HCT116 (cell line): ENCODE measurements at regions not wholly inside any gene's neighbourhood (a gene's known extent, or its start where the extent isn't known, plus 50 kb on each side); places are given as distances from the start of the nearest gene placed in this dataset.
A peak's percentile ranks its signal among the peaks of the same experiment; 100 is the strongest.

ENCODE experiments used
- ATAC-seq: fragments of 200-7000 bp; cut with Tn5 transposase; 2 replicates; pipeline ENCODE4 v1.9.1; 2020; ENCODE audit warnings: mild to moderate bottlenecking, moderate library complexity
- BruUV-seq: library from RNA; stranded (reverse); fragments of 400-500 nt; replicated peaks from 2 replicates; lab custom pipeline; 2021; lab: Mats Ljungman, UMichigan
- CTCF ChIA-PET: fragments of 300-600 bp; sonication (Branson Sonifier 250); formaldehyde crosslinking; loops from one replicate; lab custom pipeline; 2021; ENCODE audit warnings: antibody characterized with exemption; lab: Charles Lee
- POLR2A ChIA-PET: fragments of 300-600, 350-600 bp; sonication (Branson Sonifier 250); formaldehyde crosslinking; loops from one replicate; lab custom pipeline; 2021; ENCODE audit warnings: antibody characterized with exemption; lab: Charles Lee
- RAD21 ChIA-PET, 2 experiments: fragments of 300-600 bp; sonication (Branson Sonifier 250); formaldehyde crosslinking; loops; one replicate each; lab custom pipeline; 2023; ENCODE audit warnings: low total read pairs in 2 of 2; ENCODE audit not compliant: uncharacterized antibody in 2 of 2, unreplicated experiment in 2 of 2, low non-redundant PET in 1 of 2; lab: Charles Lee
- DNase-seq: peaks from one replicate; pipeline ENCODE4 v3.0.0-alpha.2; 2010; ENCODE audit warnings: low read depth, low spot score
- H2AFZ ChIP-seq: fragments of 200-600 bp; shearing (Covaris generic), sonication (generic); 2 replicates; pipeline ENCODE4 v1.6.1; 2017; ENCODE audit warnings: low read depth, mixed run types, mixed read lengths, antibody characterized with exemption, low read length; ENCODE audit not compliant: poor library complexity, severe bottlenecking
- H3K27ac ChIP-seq: 2 replicates; pipeline ENCODE4 v1.5.1; 2012; ENCODE audit warnings: low read depth, low read length
- H3K27me3 ChIP-seq: fragments of 200-600 bp; sonication (generic); 2 replicates; pipeline ENCODE4 v1.6.1; 2016; ENCODE audit warnings: mixed run types, low read length, mixed read lengths; ENCODE audit not compliant: insufficient read depth
- H3K36me3 ChIP-seq, 2 experiments: fragments of 200-500 bp in 1 of 2; fragments of 200-600 bp in 1 of 2; sonication (Bioruptor generic) in 1 of 2; sonication (generic) in 1 of 2; 2 replicates each; pipeline versions ENCODE4 v1.5.1 to v1.6.1; 2014 to 2016; ENCODE audit warnings: low read length in 2 of 2, inconsistent platforms in 1 of 2, mixed read lengths in 1 of 2, mixed run types in 1 of 2; ENCODE audit not compliant: insufficient read depth in 2 of 2, control insufficient read depth in 1 of 2
- H3K4me1 ChIP-seq, 2 experiments: fragments of 200-600 bp in 1 of 2; sonication (generic) in 1 of 2; 2 replicates each; pipeline versions ENCODE4 v1.5.1 to v1.6.1; 2012 to 2017; ENCODE audit warnings: low read length in 2 of 2, inconsistent platforms in 1 of 2, mild to moderate bottlenecking in 1 of 2, mixed read lengths in 1 of 2, mixed run types in 1 of 2, moderate library complexity in 1 of 2; ENCODE audit not compliant: insufficient read depth in 2 of 2, control insufficient read depth in 1 of 2
- H3K4me2 ChIP-seq: fragments of 200-600 bp; sonication (generic); 2 replicates; pipeline ENCODE4 v1.6.1; 2017; ENCODE audit warnings: mixed run types, low read length, mixed read lengths
- H3K4me3 ChIP-seq, 2 experiments: fragments of 200-600 bp in 1 of 2; sonication (generic) in 1 of 2; replicated peaks in 1 of 2; 2 replicates each; pipeline ENCODE4 v1.5.1; 2011 to 2016; ENCODE audit warnings: low read length in 2 of 2, control low read depth in 1 of 2, low read depth in 1 of 2, mild to moderate bottlenecking in 1 of 2, mixed read lengths in 1 of 2, mixed run types in 1 of 2
- H3K79me2 ChIP-seq: fragments of 200-600 bp; sonication (generic); 2 replicates; pipeline ENCODE4 v1.6.1; 2017; ENCODE audit warnings: mild to moderate bottlenecking, mixed run types, low read length, moderate library complexity, mixed read lengths; ENCODE audit not compliant: insufficient read depth
- H3K9ac ChIP-seq: fragments of 200-600 bp; sonication (generic); 2 replicates; pipeline ENCODE4 v1.6.1; 2016; ENCODE audit warnings: low read length, mixed read lengths
- H3K9me2 ChIP-seq: fragments of 200-600 bp; sonication (generic), shearing (Covaris generic); 2 replicates; pipeline ENCODE4 v1.6.1; 2017; ENCODE audit warnings: mixed run types, mild to moderate bottlenecking, moderate library complexity; ENCODE audit not compliant: insufficient read depth
- H3K9me3 ChIP-seq, 2 experiments: fragments of 200-500 bp in 1 of 2; fragments of 200-600 bp in 1 of 2; sonication (Bioruptor generic) in 1 of 2; sonication (generic) in 1 of 2; 2 replicates each; pipeline ENCODE4 v1.6.1; 2014 to 2017; ENCODE audit warnings: low read length in 2 of 2, mixed read lengths in 2 of 2, inconsistent platforms in 1 of 2, low read depth in 1 of 2, mild to moderate bottlenecking in 1 of 2, mixed run types in 1 of 2, moderate library complexity in 1 of 2; ENCODE audit not compliant: control insufficient read depth in 1 of 2, insufficient read depth in 1 of 2
- H4K20me1 ChIP-seq: fragments of 200-600 bp; sonication (generic), shearing (Covaris generic); 2 replicates; pipeline ENCODE4 v1.6.1; 2017; ENCODE audit warnings: mixed run types, mild to moderate bottlenecking, moderate library complexity; ENCODE audit not compliant: insufficient read depth
- REST ChIP-seq: IDR thresholded peaks from 2 replicates; pipeline ENCODE4 v1.6.1; 2012; ENCODE audit warnings: low read depth
- SP1 ChIP-seq: IDR thresholded peaks from 2 replicates; pipeline ENCODE4 v1.6.1; 2012; ENCODE audit warnings: low read depth
- TCF7L2 ChIP-seq: IDR thresholded peaks from 2 replicates; pipeline ENCODE4 v1.7.0; 2011; ENCODE audit warnings: borderline replicate concordance, inconsistent platforms; ENCODE audit not compliant: insufficient read depth, insufficient read length; ENCODE audit errors: extremely low read depth
- ZBTB33 ChIP-seq: IDR thresholded peaks from 2 replicates; pipeline ENCODE4 v1.6.1; 2011; ENCODE audit warnings: mild to moderate bottlenecking, low read length, moderate library complexity; ENCODE audit not compliant: insufficient replicate concordance; ENCODE audit errors: extremely low read depth
- intact Hi-C: fragments of 100-400 bp; cut with micrococcal nuclease; formaldehyde crosslinking; loops from 2 replicates; pipeline ENCODE4 v1.10.0; 2022

GRCh38 chr4:57424232-57424897 is 314.2 kb upstream of the IGFBP7 start:
- Histone ChIP-seq H3K9ac (no peak overlapping the region), H3K9me2 (no peaks in the 10 kb centered on the region), H3K9me3 (no peaks in the 10 kb centered on the region), H3K4me3 (no peak overlapping the region), H3K36me3 (no peaks in the 10 kb centered on the region), H3K27ac (no peak overlapping the region)
- ATAC-seq (no peak), DNase-seq (no peak)
- POLR2A ChIA-PET = no interaction called here
- no peak for TF ChIP-seq ZBTB33
- no peak for TF ChIP-seq REST
- no peak for TF ChIP-seq SP1
- peak; percentile 36 for TF ChIP-seq TCF7L2
- TF ChIP-seq, all 23 proteins: peak for 1
- Histone ChIP-seq H4K20me1 (no peaks in the 10 kb centered on the region), H3K4me2 (no peak overlapping the region), H2AFZ (no peak overlapping the region), H3K79me2 (no peaks in the 10 kb centered on the region), H3K27me3 (no peaks in the 10 kb centered on the region), H3K4me1 (no peaks in the 10 kb centered on the region)
- intact Hi-C loops = no loop called here
- CTCF ChIA-PET = no interaction called here
- no TSS peak for BruUV-seq
- RAD21 ChIA-PET = no interaction called here
